ENCODE measurements at regions not wholly inside any gene's neighbourhood (a gene's known extent, or its start where the extent isn't known, plus 50 kb on each side); places are given as distances from the start of the nearest gene placed in this dataset.

DNA sequence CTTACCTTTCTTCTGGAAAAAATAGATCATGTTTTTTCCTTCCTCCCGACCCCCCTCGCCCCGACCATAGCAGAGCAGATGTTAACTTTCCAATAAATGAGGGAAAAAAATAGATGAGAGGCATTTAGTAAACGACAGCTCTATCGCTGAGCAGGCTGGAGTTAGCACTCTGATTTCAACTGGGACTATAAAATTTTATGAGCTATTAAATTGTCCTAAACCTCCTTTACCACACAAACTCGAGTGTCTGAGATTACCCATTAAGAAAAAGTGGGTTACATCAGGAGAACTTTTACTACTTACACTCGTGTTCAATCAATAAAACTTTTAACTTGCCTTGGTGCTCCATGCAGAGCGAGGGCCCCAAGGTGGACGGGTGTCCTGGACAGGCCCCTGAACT, 59.8 kb upstream of the RNU6ATAC start (continued):
- TF ChIP-seq JUND (IDR thresholded peaks at IDR 0.05; ENCODE audit: low read depth, low read length) = no peak
- no peak for TF ChIP-seq KDM1A (IDR thresholded peaks at IDR 0.05; ENCODE audit: borderline replicate concordance)
- TF ChIP-seq ASH2L (IDR thresholded peaks at IDR 0.05; ENCODE audit: borderline replicate concordance, low read depth) = no peak
- TF ChIP-seq CREB1 (IDR thresholded peaks at IDR 0.05; ENCODE audit: low read depth) = no peak
- no peak for TF ChIP-seq GATAD2B (conservative IDR thresholded peaks at IDR 0.05; ENCODE audit: low read depth)
- TF ChIP-seq CEBPB (IDR thresholded peaks at IDR 0.05; ENCODE audit: borderline replicate concordance in 1 of 2, low read depth in 2 of 2, low read length in 2 of 2) = no peak

DNA sequence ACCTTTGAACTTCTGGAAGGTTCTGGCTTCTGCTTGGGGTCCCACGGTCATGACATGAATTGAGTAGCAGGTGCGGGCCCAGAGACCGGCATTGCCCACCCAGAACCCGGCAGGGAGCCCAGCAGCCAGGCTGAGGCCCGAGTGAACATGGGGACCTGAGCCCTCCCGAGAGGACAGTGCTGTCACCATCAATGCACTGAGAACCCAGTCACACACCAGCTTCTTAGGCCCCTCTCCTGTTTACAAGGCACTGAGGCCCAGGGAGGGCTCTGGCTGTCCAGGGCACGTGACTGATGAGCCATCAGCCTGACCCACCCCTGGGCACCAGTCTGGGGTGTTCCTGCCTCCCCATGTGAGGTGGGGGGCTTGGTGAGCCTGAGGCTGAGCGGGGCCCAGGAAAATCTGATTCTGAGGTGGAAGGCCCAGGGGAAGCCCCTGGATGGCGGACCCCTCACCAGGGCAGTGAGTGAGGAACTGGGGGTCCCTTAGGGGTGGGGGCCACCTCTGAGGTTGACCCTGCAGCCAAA, 60.3 kb upstream of the RNU6ATAC start:
- peaks cover 0 to 2% of the 10 kb centered on the region in 2 experiments; a peak in 1 of 4 replicates for H3K27me3 ChIP-seq (replicated peaks in 1 of 2; ENCODE audit: control insufficient read depth in 2 of 2, insufficient read depth in 2 of 2, low read length in 1 of 2)
- in situ Hi-C loops (cut with MboI) = no loop called here
- no TSS peak for BruUV-seq (replicated peaks)
- no peaks in the 10 kb centered on the region for H3K36me3 ChIP-seq (ENCODE audit: control insufficient read depth in 2 of 2, insufficient read depth in 2 of 2, low read length in 1 of 2)
- H3K4me1 ChIP-seq (ENCODE audit: control insufficient read depth, insufficient read depth, low read length) = no peaks in the 10 kb centered on the region
- ATAC-seq (no peak), DNase-seq (ENCODE audit: low read depth, low spot score) (no peak), FAIRE-seq (no peak)
- ChIA-PET SMC1A (ENCODE audit: uncharacterized antibody, unreplicated experiment) (no interaction called here), RAD21 (ENCODE audit: unreplicated experiment) (no interaction called here), POLR2A (no interaction called here), CTCF (interaction anchor here (1.0 kb wide), 1 partner anchor 54 kb away, joined by 3 read pairs; no protein-coding TSS in a partner anchor)
- H2AFZ ChIP-seq (ENCODE audit: control insufficient read depth, low read depth, low read length) = no peak overlapping the region
- intact Hi-C loops (cut with micrococcal nuclease; ENCODE audit: unreplicated experiment) = no loop called here
- no peaks in the 10 kb centered on the region for H3K9me3 ChIP-seq (replicated peaks; ENCODE audit: control insufficient read depth, insufficient read depth, low read length)
- H3K79me2 ChIP-seq (ENCODE audit: control insufficient read depth, insufficient read depth, low read length) = no peaks in the 10 kb centered on the region
- no peak overlapping the region for H3K4me2 ChIP-seq (ENCODE audit: control insufficient read depth, insufficient read depth)
- WGBS (ENCODE audit: insufficient coverage, insufficient replicate concordance, low lambda C conversion rate, missing lambda C conversion rate) = 16% methylated on average over 9 of the region's 9 CpGs
- H3K27ac ChIP-seq (ENCODE audit: control insufficient read depth, insufficient read depth) = no peak overlapping the region
- no peak overlapping the region for H3K9ac ChIP-seq (ENCODE audit: control insufficient read depth, insufficient read depth, low read length)
- H4K20me1 ChIP-seq (ENCODE audit: control insufficient read depth, insufficient read depth) = no peaks in the 10 kb centered on the region
- no peak overlapping the region for H3K4me3 ChIP-seq
- no peak for TF ChIP-seq NFXL1 (IDR thresholded peaks at IDR 0.05; ENCODE audit: borderline replicate concordance)
- TF ChIP-seq, protein P1, sequence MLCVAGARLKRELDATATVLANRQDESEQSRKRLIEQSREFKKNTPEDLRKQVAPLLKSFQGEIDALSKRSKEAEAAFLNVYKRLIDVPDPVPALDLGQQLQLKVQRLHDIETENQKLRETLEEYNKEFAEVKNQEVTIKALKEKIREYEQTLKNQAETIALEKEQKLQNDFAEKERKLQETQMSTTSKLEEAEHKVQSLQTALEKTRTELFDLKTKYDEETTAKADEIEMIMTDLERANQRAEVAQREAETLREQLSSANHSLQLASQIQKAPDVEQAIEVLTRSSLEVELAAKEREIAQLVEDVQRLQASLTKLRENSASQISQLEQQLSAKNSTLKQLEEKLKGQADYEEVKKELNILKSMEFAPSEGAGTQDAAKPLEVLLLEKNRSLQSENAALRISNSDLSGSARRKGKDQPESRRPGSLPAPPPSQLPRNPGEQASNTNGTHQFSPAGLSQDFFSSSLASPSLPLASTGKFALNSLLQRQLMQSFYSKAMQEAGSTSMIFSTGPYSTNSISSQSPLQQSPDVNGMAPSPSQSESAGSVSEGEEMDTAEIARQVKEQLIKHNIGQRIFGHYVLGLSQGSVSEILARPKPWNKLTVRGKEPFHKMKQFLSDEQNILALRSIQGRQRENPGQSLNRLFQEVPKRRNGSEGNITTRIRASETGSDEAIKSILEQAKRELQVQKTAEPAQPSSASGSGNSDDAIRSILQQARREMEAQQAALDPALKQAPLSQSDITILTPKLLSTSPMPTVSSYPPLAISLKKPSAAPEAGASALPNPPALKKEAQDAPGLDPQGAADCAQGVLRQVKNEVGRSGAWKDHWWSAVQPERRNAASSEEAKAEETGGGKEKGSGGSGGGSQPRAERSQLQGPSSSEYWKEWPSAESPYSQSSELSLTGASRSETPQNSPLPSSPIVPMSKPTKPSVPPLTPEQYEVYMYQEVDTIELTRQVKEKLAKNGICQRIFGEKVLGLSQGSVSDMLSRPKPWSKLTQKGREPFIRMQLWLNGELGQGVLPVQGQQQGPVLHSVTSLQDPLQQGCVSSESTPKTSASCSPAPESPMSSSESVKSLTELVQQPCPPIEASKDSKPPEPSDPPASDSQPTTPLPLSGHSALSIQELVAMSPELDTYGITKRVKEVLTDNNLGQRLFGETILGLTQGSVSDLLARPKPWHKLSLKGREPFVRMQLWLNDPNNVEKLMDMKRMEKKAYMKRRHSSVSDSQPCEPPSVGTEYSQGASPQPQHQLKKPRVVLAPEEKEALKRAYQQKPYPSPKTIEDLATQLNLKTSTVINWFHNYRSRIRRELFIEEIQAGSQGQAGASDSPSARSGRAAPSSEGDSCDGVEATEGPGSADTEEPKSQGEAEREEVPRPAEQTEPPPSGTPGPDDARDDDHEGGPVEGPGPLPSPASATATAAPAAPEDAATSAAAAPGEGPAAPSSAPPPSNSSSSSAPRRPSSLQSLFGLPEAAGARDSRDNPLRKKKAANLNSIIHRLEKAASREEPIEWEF (IDR thresholded peaks at IDR 0.05; ENCODE audit: insufficient replicate concordance, low read depth, low read length) = no peak
- TF ChIP-seq HDAC2 (IDR thresholded peaks at IDR 0.05) = no peak
- TF ChIP-seq SKIL (IDR thresholded peaks at IDR 0.05; ENCODE audit: low read depth, poor library complexity, severe bottlenecking) = no peak
- TF ChIP-seq CHD1 (IDR thresholded peaks at IDR 0.05; ENCODE audit: low read depth, low read length) = no peak
- TF ChIP-seq, protein P2, sequence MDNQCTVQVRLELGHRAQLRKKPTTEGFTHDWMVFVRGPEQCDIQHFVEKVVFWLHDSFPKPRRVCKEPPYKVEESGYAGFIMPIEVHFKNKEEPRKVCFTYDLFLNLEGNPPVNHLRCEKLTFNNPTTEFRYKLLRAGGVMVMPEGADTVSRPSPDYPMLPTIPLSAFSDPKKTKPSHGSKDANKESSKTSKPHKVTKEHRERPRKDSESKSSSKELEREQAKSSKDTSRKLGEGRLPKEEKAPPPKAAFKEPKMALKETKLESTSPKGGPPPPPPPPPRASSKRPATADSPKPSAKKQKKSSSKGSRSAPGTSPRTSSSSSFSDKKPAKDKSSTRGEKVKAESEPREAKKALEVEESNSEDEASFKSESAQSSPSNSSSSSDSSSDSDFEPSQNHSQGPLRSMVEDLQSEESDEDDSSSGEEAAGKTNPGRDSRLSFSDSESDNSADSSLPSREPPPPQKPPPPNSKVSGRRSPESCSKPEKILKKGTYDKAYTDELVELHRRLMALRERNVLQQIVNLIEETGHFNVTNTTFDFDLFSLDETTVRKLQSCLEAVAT (IDR thresholded peaks at IDR 0.05) = no peak
- no peak for TF ChIP-seq IKZF1 (conservative IDR thresholded peaks at IDR 0.05)

Data from GM12878 (cell line).